ENCODE measurements at regions not wholly inside any gene's neighbourhood (a gene's known extent, or its start where the extent isn't known, plus 50 kb on each side); places are given as distances from the start of the nearest gene placed in this dataset.
A peak's percentile ranks its signal among the peaks of the same experiment; 100 is the strongest.

GRCh38 chr13:31909864-31910551 lies 121.6 kb upstream of the FRY start:
- peaks cover 13% of the 10 kb centered on the region for H3K4me1 ChIP-seq (ENCODE audit: control insufficient read depth, insufficient read depth, low read length)

GRCh38 chr13:31910633-31911032 lies 120.9 kb upstream of the FRY start:
- no peak for DNase-seq
- Histone ChIP-seq H3K27ac (ENCODE audit: low read length) (no peak overlapping the region), H3K9me3 (replicated peaks; ENCODE audit: control insufficient read depth, low read depth, low read length) (no peaks in the 10 kb centered on the region), H3K36me3 (ENCODE audit: control insufficient read depth, insufficient read depth, low read length) (no peaks in the 10 kb centered on the region), H3K4me3 (ENCODE audit: low read length) (no peak overlapping the region), H3K4me1 (ENCODE audit: control insufficient read depth, insufficient read depth, low read length) (peaks cover 9% of the 10 kb centered on the region), H3K27me3 (ENCODE audit: control insufficient read depth, insufficient read depth, low read length) (no peaks in the 10 kb centered on the region)
- WGBS (ENCODE audit: insufficient coverage) = no CpG with 5 or more reads among the region's 2 CpGs

More at GRCh38 chr13:31909864-31910551, 121.6 kb upstream of the FRY start:
- Histone ChIP-seq H3K9me3 (replicated peaks; ENCODE audit: control insufficient read depth, low read depth, low read length) (no peaks in the 10 kb centered on the region), H3K27ac (ENCODE audit: low read length) (no peak overlapping the region), H3K27me3 (ENCODE audit: control insufficient read depth, insufficient read depth, low read length) (no peaks in the 10 kb centered on the region), H3K4me3 (ENCODE audit: low read length) (no peak overlapping the region), H3K36me3 (ENCODE audit: control insufficient read depth, insufficient read depth, low read length) (no peaks in the 10 kb centered on the region)
- peak; percentile 81 for DNase-seq
- no CpG with 5 or more reads among the region's 6 CpGs for WGBS (ENCODE audit: insufficient coverage)

GRCh38 chr13:31912647-31913401 lies 118.8 kb upstream of the FRY start:
- H3K9me3 ChIP-seq (replicated peaks; ENCODE audit: control insufficient read depth, low read depth, low read length) = no peaks in the 10 kb centered on the region
- H3K27ac ChIP-seq (ENCODE audit: low read length) = no peak overlapping the region
- peaks cover 6% of the 10 kb centered on the region for H3K4me1 ChIP-seq (ENCODE audit: control insufficient read depth, insufficient read depth, low read length)
- no peak for DNase-seq
- H3K36me3 ChIP-seq (ENCODE audit: control insufficient read depth, insufficient read depth, low read length) = no peaks in the 10 kb centered on the region
- no peaks in the 10 kb centered on the region for H3K27me3 ChIP-seq (ENCODE audit: control insufficient read depth, insufficient read depth, low read length)
- H3K4me3 ChIP-seq (ENCODE audit: low read length) = no peak overlapping the region
- WGBS (ENCODE audit: insufficient coverage) = no CpG with 5 or more reads among the region's 2 CpGs

GRCh38 chr13:31913459-31913858 lies 118.1 kb upstream of the FRY start:
- WGBS (ENCODE audit: insufficient coverage) = 94% methylated on average over 2 of the region's 2 CpGs
- H3K4me3 ChIP-seq (ENCODE audit: low read length) = no peak overlapping the region
- H3K27me3 ChIP-seq (ENCODE audit: control insufficient read depth, insufficient read depth, low read length) = no peaks in the 10 kb centered on the region
- H3K36me3 ChIP-seq (ENCODE audit: control insufficient read depth, insufficient read depth, low read length) = no peaks in the 10 kb centered on the region
- DNase-seq = no peak
- H3K4me1 ChIP-seq (ENCODE audit: control insufficient read depth, insufficient read depth, low read length) = peaks cover 4% of the 10 kb centered on the region
- H3K27ac ChIP-seq (ENCODE audit: low read length) = no peak overlapping the region
- H3K9me3 ChIP-seq (replicated peaks; ENCODE audit: control insufficient read depth, low read depth, low read length) = no peaks in the 10 kb centered on the region

GRCh38 chr13:31914843-31915242 lies 116.7 kb upstream of the FRY start:
- H3K27me3 ChIP-seq (ENCODE audit: control insufficient read depth, insufficient read depth, low read length) = no peaks in the 10 kb centered on the region
- H3K4me3 ChIP-seq (ENCODE audit: low read length) = no peak overlapping the region
- H3K4me1 ChIP-seq (ENCODE audit: control insufficient read depth, insufficient read depth, low read length) = no peaks in the 10 kb centered on the region
- H3K36me3 ChIP-seq (ENCODE audit: control insufficient read depth, insufficient read depth, low read length) = no peaks in the 10 kb centered on the region
- H3K27ac ChIP-seq (ENCODE audit: low read length) = no peak overlapping the region
- WGBS (ENCODE audit: insufficient coverage) = 76% methylated on average over 4 of the region's 4 CpGs
- H3K9me3 ChIP-seq (replicated peaks; ENCODE audit: control insufficient read depth, low read depth, low read length) = no peaks in the 10 kb centered on the region
- DNase-seq = no peak

GRCh38 chr13:31918707-31919106 lies 112.9 kb upstream of the FRY start:
- Histone ChIP-seq H3K27me3 (ENCODE audit: control insufficient read depth, insufficient read depth, low read length) (no peaks in the 10 kb centered on the region), H3K36me3 (ENCODE audit: control insufficient read depth, insufficient read depth, low read length) (no peaks in the 10 kb centered on the region), H3K4me3 (ENCODE audit: low read length) (no peak overlapping the region), H3K9me3 (replicated peaks; ENCODE audit: control insufficient read depth, low read depth, low read length) (no peaks in the 10 kb centered on the region), H3K27ac (ENCODE audit: low read length) (no peak overlapping the region), H3K4me1 (ENCODE audit: control insufficient read depth, insufficient read depth, low read length) (no peaks in the 10 kb centered on the region)
- WGBS (ENCODE audit: insufficient coverage) = 67% methylated on average over 1 of the region's 2 CpGs
- DNase-seq = no peak

GRCh38 chr13:31919241-31919640 lies 112.3 kb upstream of the FRY start:
- no CpG with 5 or more reads among the region's 2 CpGs for WGBS (ENCODE audit: insufficient coverage)
- no peak for DNase-seq
- Histone ChIP-seq H3K4me1 (ENCODE audit: control insufficient read depth, insufficient read depth, low read length) (no peaks in the 10 kb centered on the region), H3K36me3 (ENCODE audit: control insufficient read depth, insufficient read depth, low read length) (no peaks in the 10 kb centered on the region), H3K27me3 (ENCODE audit: control insufficient read depth, insufficient read depth, low read length) (no peaks in the 10 kb centered on the region), H3K27ac (ENCODE audit: low read length) (no peak overlapping the region), H3K4me3 (ENCODE audit: low read length) (no peak overlapping the region), H3K9me3 (replicated peaks; ENCODE audit: control insufficient read depth, low read depth, low read length) (no peaks in the 10 kb centered on the region)

GRCh38 chr13:31919971-31920726 lies 111.4 kb upstream of the FRY start:
- no CpG with 5 or more reads among the region's 4 CpGs for WGBS (ENCODE audit: insufficient coverage)
- H3K36me3 ChIP-seq (ENCODE audit: control insufficient read depth, insufficient read depth, low read length) = no peaks in the 10 kb centered on the region
- no peaks in the 10 kb centered on the region for H3K9me3 ChIP-seq (replicated peaks; ENCODE audit: control insufficient read depth, low read depth, low read length)
- H3K27ac ChIP-seq (ENCODE audit: low read length) = no peak overlapping the region
- DNase-seq = peak; percentile 87
- H3K4me3 ChIP-seq (ENCODE audit: low read length) = no peak overlapping the region
- H3K4me1 ChIP-seq (ENCODE audit: control insufficient read depth, insufficient read depth, low read length) = no peaks in the 10 kb centered on the region
- no peaks in the 10 kb centered on the region for H3K27me3 ChIP-seq (ENCODE audit: control insufficient read depth, insufficient read depth, low read length)

GRCh38 chr13:31920727-31921100 lies 110.9 kb upstream of the FRY start:
- Histone ChIP-seq H3K27ac (ENCODE audit: low read length) (no peak overlapping the region), H3K36me3 (ENCODE audit: control insufficient read depth, insufficient read depth, low read length) (no peaks in the 10 kb centered on the region), H3K4me3 (ENCODE audit: low read length) (no peak overlapping the region), H3K9me3 (replicated peaks; ENCODE audit: control insufficient read depth, low read depth, low read length) (no peaks in the 10 kb centered on the region), H3K27me3 (ENCODE audit: control insufficient read depth, insufficient read depth, low read length) (no peaks in the 10 kb centered on the region), H3K4me1 (ENCODE audit: control insufficient read depth, insufficient read depth, low read length) (no peaks in the 10 kb centered on the region)
- no peak for DNase-seq
- no CpG with 5 or more reads among the region's 2 CpGs for WGBS (ENCODE audit: insufficient coverage)

GRCh38 chr13:31922724-31923123 lies 108.8 kb upstream of the FRY start:
- no peaks in the 10 kb centered on the region for H3K27me3 ChIP-seq (ENCODE audit: control insufficient read depth, insufficient read depth, low read length)
- H3K36me3 ChIP-seq (ENCODE audit: control insufficient read depth, insufficient read depth, low read length) = no peaks in the 10 kb centered on the region
- no peak for DNase-seq
- H3K9me3 ChIP-seq (replicated peaks; ENCODE audit: control insufficient read depth, low read depth, low read length) = no peaks in the 10 kb centered on the region
- H3K27ac ChIP-seq (ENCODE audit: low read length) = no peak overlapping the region
- WGBS (ENCODE audit: insufficient coverage) = no CpG with 5 or more reads among the region's 1 CpG
- H3K4me1 ChIP-seq (ENCODE audit: control insufficient read depth, insufficient read depth, low read length) = no peaks in the 10 kb centered on the region
- no peak overlapping the region for H3K4me3 ChIP-seq (ENCODE audit: low read length)
